ENCODE measurements at regions not wholly inside any gene's neighbourhood (a gene's known extent, or its start where the extent isn't known, plus 50 kb on each side); places are given as distances from the start of the nearest gene placed in this dataset.
A peak's percentile ranks its signal among the peaks of the same experiment; 100 is the strongest.
"Not testable (repeated sequence)": the region's sequence is repeated elsewhere in the genome, so short reads cannot be mapped to it uniquely, and the experiment has no call there.

DNA sequence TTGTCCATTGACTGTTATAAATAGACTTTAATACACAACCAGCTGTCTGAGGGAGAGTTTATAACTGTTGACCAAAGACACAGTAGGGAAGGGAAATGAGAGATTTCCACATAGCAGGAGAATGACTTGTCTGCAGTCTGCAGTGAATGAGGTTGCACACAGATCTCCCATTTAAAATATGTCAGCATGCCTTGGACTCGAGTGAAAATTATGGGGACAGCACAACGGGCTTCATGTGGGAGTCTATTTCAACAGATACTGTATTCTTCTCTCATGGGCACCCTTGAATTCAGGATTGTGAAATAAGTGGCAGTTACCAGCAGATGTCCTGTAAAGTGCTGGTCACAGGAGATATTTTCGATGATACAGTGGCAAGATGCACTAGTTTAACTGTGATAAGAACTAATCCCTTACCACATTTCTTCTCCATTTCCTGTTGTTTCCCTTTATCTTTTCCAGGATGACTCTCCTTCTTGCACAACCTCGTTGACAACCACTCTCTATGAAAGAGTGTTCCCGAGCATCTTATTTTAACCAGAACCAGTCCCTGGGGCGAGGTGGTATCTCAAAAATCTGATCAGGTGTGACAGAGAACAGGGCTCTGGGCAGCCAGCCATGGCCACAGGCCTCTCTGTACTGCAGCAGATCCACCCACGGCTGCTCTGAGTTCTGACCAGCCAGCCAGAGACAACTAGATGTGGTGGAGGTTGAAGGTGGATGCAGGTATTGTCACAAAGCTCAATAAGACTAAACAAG, 51.5 kb upstream of the MAP3K1 start:
- peak; percentile 7 for DNase-seq

- no peak for DNase-seq
Observed at GRCh38 chr5:56763182-56763581, 52.2 kb upstream of the MAP3K1 start.

- DNase-seq, result no peak
Observed at GRCh38 chr5:56761151-56761885, 54.0 kb upstream of the MAP3K1 start.

GRCh38 chr5:56760723-56761122, 54.6 kb upstream of the MAP3K1 start:
- no peak for DNase-seq

- no peak for DNase-seq
Observed at GRCh38 chr5:56759521-56760216, 55.7 kb upstream of the MAP3K1 start.

GRCh38 chr5:56757077-56757476, 58.3 kb upstream of the MAP3K1 start:
- no peak for DNase-seq

GRCh38 chr5:56755036-56755555, 60.3 kb upstream of the MAP3K1 start:
- DNase-seq, result no peak

DNA sequence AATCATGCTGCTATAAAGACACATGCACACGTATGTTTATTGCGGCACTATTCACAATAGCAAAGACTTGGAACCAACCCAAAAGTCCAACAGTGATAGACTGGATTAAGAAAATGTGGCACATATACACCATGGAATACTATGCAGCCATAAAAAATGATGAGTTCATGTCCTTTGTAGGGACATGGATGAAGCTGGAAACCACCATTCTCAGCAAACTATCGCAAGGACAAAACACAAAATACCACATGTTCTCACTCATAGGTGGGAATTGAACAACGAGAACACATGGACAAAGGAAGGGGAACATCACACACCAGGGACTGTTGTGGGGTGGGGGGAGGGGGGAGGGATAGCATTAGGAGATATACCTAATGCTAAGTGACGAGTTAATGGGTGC, 61.8 kb upstream of the MAP3K1 start:
- not testable (repeated sequence) for DNase-seq

- DNase-seq, result no peak
Observed at GRCh38 chr5:56751572-56752313, 63.6 kb upstream of the MAP3K1 start.

DNA sequence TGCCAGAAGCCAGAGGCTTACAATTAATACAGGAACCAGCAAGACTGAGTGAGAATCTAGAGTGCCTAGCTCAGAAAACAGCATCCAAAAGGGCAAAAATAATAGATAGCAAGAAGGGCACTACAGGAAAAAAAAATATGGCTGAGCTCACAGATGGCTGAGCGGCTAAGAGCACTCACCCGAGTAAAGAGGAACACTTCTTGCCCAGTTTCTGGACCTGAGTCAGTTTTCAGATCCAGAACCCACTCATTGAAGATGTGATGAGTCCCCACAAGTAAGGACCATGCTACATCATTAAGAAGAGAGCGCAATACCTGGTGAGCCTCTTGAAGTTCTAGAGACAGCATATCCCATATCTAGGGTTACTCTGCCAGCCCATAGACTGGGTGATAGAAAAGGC, 65.5 kb upstream of the MAP3K1 start:
- no peak for DNase-seq

- no peak for DNase-seq
Observed at GRCh38 chr5:56746553-56747339, 68.6 kb upstream of the MAP3K1 start.

DNA sequence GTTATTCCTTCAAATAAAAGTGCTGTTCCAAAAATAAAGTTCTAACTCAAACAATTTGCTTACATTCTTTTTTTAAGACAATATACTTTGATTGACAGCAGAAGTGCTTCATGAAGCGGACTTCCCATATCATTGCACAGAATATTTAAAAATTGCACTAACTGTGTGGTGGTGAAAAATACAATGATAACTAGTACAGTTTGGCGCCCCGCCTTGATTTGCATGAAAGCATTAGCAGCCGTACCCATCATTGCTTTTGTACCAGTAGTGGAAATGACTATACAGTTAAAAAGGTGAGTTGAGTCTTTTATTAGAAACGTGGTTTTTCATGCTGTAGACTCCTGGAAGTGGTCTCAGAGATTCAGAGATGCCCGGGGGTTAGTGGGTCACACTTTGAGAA, 69.5 kb upstream of the MAP3K1 start:
- no peak for DNase-seq

- DNase-seq, result no peak
Observed at GRCh38 chr5:56740868-56741267, 74.5 kb upstream of the MAP3K1 start.

DNA sequence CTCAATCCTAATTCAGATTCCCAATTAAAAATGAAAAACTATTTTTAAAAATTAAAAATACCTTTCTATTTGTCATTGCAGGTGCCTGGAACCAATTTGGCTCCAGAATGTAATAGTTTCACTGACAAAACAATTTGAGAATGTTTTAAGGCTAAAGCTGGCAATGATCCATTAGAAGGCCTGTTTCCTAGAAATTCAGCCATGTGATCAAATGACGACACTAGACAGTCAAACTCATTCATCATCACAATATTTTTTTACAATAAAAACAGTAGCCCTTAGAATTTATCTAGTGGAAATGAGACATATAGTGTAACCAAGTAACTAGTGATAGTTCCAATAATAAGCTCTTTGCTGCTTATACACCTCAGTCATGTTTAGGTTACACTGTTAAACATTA, 75.4 kb upstream of the MAP3K1 start:
- no peak for DNase-seq

- no peak for DNase-seq
Observed at GRCh38 chr5:56737951-56738606, 77.3 kb upstream of the MAP3K1 start.

DNA sequence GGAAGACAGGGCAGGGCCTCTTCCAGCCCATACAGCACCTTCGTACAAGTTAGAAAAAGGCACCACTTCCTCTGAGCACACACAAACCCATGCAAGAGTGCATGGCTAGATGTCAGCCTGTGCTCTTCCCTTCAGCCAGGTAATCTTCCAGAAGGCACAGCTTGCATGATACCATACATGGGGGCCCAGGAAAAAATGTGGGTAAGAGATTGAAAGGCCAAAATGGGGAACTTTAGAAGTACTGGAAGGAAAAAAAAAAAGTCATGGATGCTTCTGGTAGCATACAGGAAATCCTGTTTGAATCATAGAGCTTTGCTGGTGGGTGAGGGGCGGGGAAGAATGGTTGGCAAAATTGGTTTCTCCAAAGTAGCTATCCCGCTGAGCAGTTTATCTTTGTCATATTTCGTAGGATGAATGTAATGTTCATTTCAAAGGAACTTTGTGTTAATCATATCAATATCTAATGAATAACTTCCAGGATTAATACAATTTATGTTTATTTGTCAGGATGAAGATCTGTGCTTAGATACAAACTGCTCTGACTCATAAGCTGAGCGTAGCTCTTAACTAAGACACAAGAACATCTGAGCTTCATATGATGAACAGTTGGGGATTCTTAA, 78.2 kb upstream of the MAP3K1 start:
- no peak for DNase-seq

DNA sequence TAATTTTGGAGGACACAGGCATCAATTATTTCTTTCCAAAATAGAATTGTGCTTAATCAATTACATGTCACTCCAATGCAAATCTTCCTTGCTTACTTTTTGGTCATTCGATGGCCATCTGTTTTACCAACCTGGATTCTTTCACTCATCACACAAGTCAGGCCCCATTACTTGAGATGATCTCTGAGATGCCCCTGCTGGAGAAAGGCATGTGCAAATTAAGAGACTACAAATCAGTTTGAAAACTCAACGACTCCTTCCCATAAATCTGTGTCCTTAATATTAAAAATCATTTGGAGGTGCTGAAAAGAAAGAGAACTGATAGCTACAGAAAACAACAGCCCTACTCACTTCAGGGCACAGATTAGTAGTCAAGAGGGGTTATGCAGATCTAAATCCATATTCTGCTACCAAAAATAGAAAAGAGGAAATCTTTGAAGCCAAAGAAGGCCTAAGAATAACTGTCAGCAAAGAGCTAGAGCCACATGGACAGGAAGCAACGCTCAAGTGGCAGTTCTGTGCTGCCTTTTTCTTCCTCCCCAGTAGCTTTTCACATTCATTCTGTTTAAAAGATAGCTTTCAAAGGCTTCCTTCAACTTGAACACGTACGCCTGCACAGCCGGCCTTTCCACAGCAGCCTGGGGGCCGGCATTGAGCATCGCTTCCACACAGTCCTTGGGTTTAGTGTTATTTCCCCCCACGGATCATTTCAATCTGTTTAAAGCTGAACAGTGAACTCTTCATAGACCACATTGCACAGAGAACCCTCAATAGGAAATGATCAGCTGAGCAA, 79.3 kb upstream of the MAP3K1 start:
- no peak for DNase-seq

GRCh38 chr5:56734091-56734694, 81.2 kb upstream of the MAP3K1 start:
- peak; percentile 51 for DNase-seq

DNA sequence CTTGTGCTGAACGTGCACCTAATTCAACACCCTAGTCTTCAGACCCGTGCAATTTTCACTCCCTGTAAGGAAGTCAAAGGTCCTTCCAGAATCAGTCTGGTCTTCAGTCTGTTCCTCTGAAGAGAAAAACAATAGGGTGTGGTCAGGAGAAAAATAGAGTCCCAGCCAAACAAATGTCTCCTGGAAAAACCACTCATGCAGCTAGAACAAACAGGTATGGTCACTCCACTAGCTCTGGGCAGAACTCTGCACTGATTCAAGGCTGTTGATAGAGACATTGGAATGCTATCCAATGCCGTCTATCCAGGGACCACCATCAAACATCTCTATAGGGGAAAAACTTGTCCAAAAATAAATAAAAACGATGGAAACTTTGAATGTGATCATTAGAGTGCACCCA, 81.8 kb upstream of the MAP3K1 start:
- no peak for DNase-seq

GRCh38 chr5:56732121-56732520, 83.2 kb upstream of the MAP3K1 start:
- DNase-seq, result no peak

Measured in NCI-H146 (cell line).